ENCODE measurements at regions not wholly inside any gene's neighbourhood (a gene's known extent, or its start where the extent isn't known, plus 50 kb on each side); places are given as distances from the start of the nearest gene placed in this dataset.

- Histone ChIP-seq H3K4ac (replicated peaks; ENCODE audit: insufficient read length, low read depth, low read length) (no peak overlapping the region), H2BK15ac (ENCODE audit: low read length) (no peak overlapping the region), H4K91ac (replicated peaks; ENCODE audit: insufficient read length, low read length) (no peak overlapping the region), H4K8ac (ENCODE audit: extremely low read depth, insufficient read depth, low read length) (no peak overlapping the region), H3K4me1 (replicated peaks in 1 of 4; ENCODE audit: control insufficient read depth in 3 of 4, insufficient read depth in 4 of 4, low read length in 3 of 4) (no peaks in the 10 kb centered on the region), H2BK12ac (ENCODE audit: low read depth, low read length) (no peak overlapping the region), H2BK120ac (replicated peaks; ENCODE audit: low read depth, low read length) (no peak overlapping the region), H3K79me2 (ENCODE audit: control insufficient read depth in 1 of 2, insufficient read depth in 2 of 2, low read length in 2 of 2) (no peaks in the 10 kb centered on the region), H2BK20ac (ENCODE audit: low read length) (no peak overlapping the region), H3K27ac (ENCODE audit: low read depth, low read length) (no peak overlapping the region), H2BK5ac (ENCODE audit: low read depth, low read length) (no peak overlapping the region), H3K56ac (replicated peaks; ENCODE audit: insufficient read length, low read depth, low read length) (no peak overlapping the region), H3K36me3 (ENCODE audit: control insufficient read depth in 2 of 4, insufficient read depth in 4 of 4, low read length in 3 of 4) (no peaks in the 10 kb centered on the region), H2AK5ac (ENCODE audit: low read depth, low read length) (no peak overlapping the region), H3K9me3 (ENCODE audit: insufficient read depth in 2 of 2, low read depth in 1 of 2, low read length in 1 of 2) (no peaks in the 10 kb centered on the region), H3K4me2 (ENCODE audit: insufficient read depth in 1 of 2, low read depth in 2 of 2, low read length in 2 of 2) (no peak overlapping the region), H3K79me1 (ENCODE audit: low read depth, low read length) (no peaks in the 10 kb centered on the region), H3K14ac (ENCODE audit: insufficient read length) (no peak overlapping the region), H4K5ac (ENCODE audit: insufficient read length, low read depth, low read length) (no peak overlapping the region), H3K9ac (replicated peaks in 1 of 4; ENCODE audit: extremely low read depth in 1 of 4, low read depth in 3 of 4, low read length in 3 of 4) (no peak overlapping the region), H3K18ac (ENCODE audit: extremely low read depth, low read length) (no peak overlapping the region), H3K23me2 (ENCODE audit: low read depth, low read length) (no peaks in the 10 kb centered on the region), H3K27me3 (replicated peaks in 1 of 4; ENCODE audit: control insufficient read depth in 3 of 4, extremely low read depth in 1 of 4, insufficient read depth in 3 of 4, low read length in 3 of 4) (no peaks in the 10 kb centered on the region), H3K4me3 (ENCODE audit: extremely low read depth in 1 of 4, insufficient read depth in 2 of 4, low read depth in 3 of 4, low read length in 4 of 4) (no peak overlapping the region), H2AFZ (ENCODE audit: low read length) (no peak overlapping the region), H4K20me1 (replicated peaks in 1 of 2; ENCODE audit: control insufficient read depth in 1 of 2, insufficient read depth in 2 of 2, low read length in 2 of 2) (no peaks in the 10 kb centered on the region), H3K23ac (ENCODE audit: insufficient read length) (no peak overlapping the region)
- ChIA-PET CTCF (ENCODE audit: partially characterized antibody) (interaction anchor here (0.6 to 0.8 kb wide), 2 partner anchors 14 to 109 kb away, joined by 3 read pairs; no protein-coding TSS in a partner anchor), POLR2A (ENCODE audit: partially characterized antibody) (no interaction called here)
- TF ChIP-seq USF2 (IDR thresholded peaks at IDR 0.05; ENCODE audit: low read length) (no peak), TEAD4 (IDR thresholded peaks at IDR 0.05; ENCODE audit: low read depth, low read length) (no peak), SP1 (IDR thresholded peaks at IDR 0.05; ENCODE audit: low read depth, low read length) (no peak), SAP30 (IDR thresholded peaks at IDR 0.05; ENCODE audit: insufficient read depth, insufficient replicate concordance, low read length) (no peak), TBP (IDR thresholded peaks at IDR 0.05; ENCODE audit: low read depth, low read length) (no peak), SIN3A (conservative IDR thresholded peaks at IDR 0.05 in 1 of 2, IDR thresholded peaks at IDR 0.05 in 1 of 2; ENCODE audit: low read depth in 1 of 2, low read length in 2 of 2) (no peak), SIRT6 (IDR thresholded peaks at IDR 0.05; ENCODE audit: low read length) (no peak), EP300 (IDR thresholded peaks at IDR 0.05; ENCODE audit: borderline replicate concordance in 1 of 2, low read depth in 2 of 2, low read length in 2 of 2) (no peak), KDM4A (IDR thresholded peaks at IDR 0.05; ENCODE audit: low read depth, low read length, severe bottlenecking) (no peak), CEBPB (IDR thresholded peaks at IDR 0.05; ENCODE audit: low read depth, low read length) (no peak), RAD21 (IDR thresholded peaks at IDR 0.05 in 1 of 2, conservative IDR thresholded peaks at IDR 0.05 in 1 of 2; ENCODE audit: low read depth in 2 of 2, low read length in 2 of 2) (no peak)
- WGBS, 2 experiments (ENCODE audit: extremely low coverage in 1 of 2, insufficient coverage in 1 of 2, insufficient read length in 1 of 2, insufficient replicate concordance in 2 of 2, low coverage in 1 of 2, low lambda C conversion rate in 2 of 2, missing lambda C conversion rate in 1 of 2), result 83% methylated on average over 3 of the region's 3 CpGs; no CpG with 5 or more reads in 1 of the 2 experiments
- DNase-seq (ENCODE audit: low read depth in 1 of 2, low spot score in 2 of 2) (no peak), FAIRE-seq (no peak)
These were observed 348.2 kb downstream of the MYCN start for GRCh38 chr2:16288371-16289112.

Measured in H1 (cell line).